COR-L47 (cell line): ENCODE measurements at regions not wholly inside any gene's neighbourhood (a gene's known extent, or its start where the extent isn't known, plus 50 kb on each side); places are given as distances from the start of the nearest gene placed in this dataset.
"Not testable (repeated sequence)": the region's sequence is repeated elsewhere in the genome, so short reads cannot be mapped to it uniquely, and the experiment has no call there.

Experiments used
- DNase-seq: peaks from one replicate; lab custom pipeline; 2025; lab: John Stamatoyannopoulos, UW

DNA sequence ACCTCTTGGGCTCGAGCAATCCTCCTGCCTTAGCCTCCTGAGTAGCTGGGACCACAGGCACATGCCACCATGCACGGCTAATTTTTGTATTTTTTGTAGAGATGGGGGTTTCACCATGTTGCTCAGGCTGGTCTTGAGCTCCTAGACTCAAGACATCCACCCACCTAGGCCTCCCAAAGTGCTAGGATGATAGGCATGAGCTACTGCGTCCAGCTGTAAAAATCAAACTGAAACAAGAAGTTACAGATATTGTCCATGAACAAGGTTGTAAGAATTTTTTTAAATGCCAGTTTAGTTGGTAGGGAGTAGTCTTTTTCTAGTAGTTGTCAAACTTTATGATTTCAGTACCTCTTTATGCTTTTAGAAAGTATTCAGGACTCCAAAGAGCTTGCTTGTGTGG, 424.4 kb upstream of the PMFBP1 start:
- no peak for DNase-seq

DNA sequence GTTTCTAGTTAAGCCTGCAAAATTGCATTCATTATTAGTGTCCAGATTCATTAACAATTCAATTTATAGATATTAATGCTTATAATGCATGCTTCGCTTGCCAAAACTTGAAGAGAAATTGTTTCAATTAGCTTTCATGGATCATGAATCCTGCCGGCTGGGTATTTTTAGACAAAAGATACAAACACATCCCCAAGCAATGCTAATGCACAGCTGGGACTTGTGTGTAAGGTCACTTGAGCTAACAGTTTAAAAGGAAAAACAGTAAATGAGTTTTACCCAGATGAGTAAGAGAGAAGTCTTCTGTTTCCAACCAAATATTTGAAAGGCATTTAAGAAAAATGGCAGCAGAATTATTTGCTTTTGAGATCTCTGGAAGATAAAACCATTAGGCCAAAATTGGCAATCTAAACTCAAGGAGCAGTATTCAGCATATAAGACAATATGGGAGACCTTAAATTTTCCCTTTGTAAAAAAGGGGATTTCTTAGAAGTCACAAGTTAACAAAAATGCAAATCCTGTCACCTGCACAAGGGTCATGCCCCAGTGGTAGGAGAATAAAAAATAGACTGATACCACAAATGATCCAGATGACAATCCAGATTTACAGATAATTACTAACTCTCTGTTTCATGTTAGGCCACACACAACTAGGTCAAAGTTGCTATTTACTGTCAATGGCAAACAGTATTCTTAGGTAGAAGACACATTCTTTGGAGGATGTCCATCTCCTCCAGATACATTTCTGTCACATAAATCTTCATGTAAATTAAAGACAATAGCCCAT, 418.4 kb upstream of the PMFBP1 start:
- no peak for DNase-seq

DNA sequence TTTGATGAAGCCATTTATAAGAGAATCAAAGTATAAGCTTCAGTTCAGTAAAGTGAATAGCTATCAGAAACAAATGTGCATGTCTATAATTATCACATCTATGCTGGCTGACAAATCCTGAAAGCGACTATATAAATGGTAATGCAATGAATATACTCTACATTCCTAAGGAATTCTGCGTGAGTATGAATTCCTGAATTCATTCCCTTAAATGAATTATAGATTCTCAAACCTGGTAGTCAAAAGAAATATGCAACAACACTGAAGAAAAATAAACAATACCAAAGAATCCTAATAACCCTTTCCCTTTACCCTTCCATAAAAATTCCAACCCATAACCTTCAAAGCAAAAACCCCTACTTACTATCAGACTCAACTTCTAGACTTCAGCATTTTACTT, 416.6 kb upstream of the PMFBP1 start:
- no peak for DNase-seq

DNA sequence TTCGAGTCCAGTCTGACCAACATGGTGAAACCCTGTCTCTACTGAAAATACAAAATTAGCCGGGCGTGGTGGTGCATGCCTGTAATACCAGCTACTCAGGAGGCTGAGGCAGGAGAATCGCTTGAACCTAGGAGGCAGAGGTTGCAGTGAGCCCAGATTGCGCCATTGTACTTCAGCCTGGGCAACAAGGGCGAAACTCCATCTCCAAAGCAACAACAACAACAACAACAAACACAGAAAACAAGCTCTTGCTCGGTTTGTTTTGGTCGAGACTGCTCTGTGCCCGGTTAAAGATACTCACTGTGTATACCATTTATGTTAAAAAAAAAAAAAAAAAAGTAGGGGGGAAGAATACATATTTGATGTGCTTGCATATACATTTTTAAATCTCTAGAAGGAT, 406.1 kb upstream of the PMFBP1 start:
- DNase-seq = not testable (repeated sequence)

DNA sequence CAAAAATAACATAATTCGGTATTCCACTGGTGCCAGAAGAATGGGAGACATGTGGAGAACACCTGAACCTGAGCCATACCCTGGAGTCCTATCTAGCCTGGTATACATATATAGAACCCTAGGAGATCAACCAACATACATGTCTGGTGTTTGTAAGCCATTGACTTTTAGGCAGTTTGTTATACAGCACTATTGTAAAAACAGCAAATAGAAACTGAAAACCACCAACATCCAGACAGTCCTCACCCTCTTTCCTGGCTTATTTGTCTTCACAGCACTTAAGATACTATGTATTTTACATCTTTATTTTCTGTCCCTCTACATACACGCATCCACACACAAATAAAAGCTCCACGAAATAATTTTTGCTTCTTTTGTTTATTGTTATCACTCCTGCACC, 404.2 kb upstream of the PMFBP1 start:
- DNase-seq = no peak

DNA sequence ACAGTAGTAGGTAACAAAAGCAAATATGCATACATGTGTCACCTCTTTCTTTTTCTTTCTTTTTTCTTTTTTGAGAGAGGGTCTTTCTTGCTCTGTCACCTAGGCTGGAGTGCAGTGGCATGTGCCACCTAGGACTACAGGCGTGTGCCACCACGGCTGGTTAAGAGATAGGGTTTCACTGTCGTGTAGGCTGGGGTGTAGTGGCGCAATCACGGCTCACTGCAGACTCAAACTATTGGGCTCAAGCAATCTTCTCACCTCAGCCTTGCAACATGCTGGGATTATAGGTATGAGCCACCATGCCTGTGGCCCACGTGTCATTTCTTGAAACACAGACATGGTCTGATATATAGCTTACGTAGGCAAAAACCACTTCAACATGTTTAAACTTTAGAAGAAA, 397.7 kb upstream of the PMFBP1 start:
- DNase-seq = no peak

DNA sequence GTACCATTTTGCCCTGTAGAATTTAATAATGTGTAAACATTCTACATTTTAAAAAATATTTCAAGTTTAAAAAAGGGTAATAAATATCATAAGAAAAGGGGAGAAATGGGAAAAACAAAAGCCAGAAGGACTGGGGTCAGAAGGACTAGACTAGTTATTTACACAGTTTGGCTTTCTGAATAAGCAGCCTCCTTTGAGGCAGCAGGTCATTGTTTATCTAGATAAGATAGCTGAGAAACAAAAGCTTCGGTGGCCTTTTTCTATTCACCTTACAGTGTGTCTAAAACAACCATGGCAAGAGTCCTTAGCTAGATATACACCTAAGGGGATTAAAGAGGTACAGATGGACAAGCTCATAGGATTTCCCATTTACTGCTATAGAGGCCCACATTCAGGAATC, 396.5 kb upstream of the PMFBP1 start:
- no peak for DNase-seq

DNA sequence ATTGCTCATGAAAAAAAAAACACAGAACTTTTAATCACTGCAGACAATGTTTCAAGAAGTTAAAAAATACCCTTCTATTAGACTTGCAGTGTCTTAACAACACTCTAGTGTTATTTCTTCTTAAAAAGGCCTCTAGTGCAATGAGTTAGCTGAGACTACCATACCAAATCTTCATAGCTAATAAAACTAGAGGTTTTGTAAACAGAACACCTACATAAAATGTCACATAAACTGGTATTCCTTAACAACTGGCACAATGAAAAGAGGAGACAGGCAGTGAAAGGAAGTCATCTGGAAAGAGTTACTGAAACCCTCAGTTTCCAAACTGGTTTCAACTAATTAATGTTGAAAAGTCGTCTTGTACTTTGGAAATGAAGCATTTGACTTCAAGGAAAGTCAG, 394.2 kb upstream of the PMFBP1 start:
- no peak for DNase-seq

DNA sequence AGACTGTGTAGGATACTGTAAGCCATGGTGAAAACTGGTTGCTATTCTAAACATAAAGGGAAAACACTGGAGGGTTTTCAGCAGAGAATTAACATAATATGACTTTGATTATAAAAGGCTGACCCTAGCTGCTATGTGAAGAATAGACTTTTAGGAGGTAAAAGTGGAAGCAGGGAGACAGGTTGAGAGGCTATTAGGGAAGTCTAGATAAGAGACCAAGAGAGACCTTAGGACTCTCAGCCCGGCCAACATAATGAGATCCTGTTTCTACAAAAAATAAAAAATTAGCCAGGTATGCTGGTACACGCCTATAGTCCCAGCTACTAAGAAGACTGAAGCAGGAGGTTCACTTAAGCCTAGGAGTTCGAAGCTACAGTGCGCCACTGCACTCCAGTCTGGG, 393.2 kb upstream of the PMFBP1 start:
- no peak for DNase-seq

DNA sequence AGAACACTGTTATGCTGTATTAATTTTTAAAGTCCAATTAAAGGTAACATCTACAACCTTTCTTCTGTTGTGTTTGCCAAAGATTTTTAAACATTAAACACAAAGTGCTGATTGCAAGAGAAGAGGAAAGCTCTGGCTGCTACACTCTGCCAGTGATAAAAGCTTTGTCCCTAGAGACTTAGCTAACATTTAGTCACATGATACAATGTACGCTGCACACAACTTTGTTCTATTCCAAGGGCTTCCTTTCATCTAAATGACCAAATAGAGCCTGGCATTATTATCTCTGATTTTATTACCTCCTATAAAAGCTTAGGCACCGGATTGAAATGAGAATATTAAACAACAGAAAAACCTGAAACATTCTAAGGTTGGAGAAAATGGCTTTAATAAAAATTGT, 388.7 kb upstream of the PMFBP1 start:
- DNase-seq = peak; percentile 11

DNA sequence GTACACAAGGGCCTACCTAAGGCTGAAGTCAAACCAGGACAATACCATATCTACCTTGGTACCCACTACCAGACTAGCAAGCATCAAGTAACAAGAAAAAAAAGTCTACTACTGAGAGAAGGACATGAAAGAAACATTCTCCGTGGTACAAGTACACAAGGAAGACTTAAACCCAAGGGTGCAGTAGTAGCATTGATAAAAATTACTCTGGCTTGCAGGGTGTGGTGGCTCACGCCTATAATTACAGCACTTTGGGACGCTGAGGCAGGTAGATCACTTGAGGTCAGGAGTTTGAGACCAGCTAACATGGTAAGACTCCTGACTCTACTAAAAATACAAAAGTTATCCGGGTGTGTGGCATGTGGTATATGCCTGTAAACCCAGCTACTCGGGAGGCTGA, 386.5 kb upstream of the PMFBP1 start:
- no peak for DNase-seq

DNA sequence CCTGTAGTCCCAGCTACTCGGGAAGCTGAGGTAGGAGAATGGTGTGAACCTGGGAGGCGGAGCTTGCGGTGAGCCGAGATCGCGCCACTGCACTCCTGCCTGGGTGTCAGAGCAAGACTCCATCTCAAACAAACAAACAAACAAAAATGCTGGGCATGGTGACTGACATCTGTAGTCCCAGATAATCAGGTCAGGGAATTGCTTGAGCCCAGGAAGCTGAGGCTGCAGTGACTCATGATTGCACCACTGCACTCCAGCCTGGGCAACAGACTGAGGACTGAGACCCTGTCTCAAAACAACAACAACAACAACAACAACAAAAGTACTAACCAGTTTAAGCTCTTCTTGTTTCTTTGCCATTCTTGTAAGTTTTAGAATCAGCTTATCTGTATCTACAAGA, 383.0 kb upstream of the PMFBP1 start:
- DNase-seq = no peak

DNA sequence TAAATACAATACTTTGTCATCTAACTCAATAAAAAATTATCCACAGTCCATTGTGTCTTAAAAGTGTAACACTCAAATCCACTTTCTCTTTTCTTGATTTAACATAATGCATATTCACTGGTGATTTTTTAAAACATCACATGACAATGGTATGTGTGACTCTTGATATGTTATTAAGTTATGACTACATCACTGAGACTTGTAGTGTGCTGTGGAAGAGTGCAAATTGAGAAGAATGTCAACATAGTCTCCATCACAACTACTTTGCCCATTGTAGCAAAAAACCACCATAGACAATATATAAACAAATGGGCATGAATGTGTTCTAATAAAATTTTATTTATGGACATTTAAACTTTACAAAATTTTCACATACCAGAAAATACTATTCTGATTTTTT, 380.7 kb upstream of the PMFBP1 start:
- DNase-seq = no peak

DNA sequence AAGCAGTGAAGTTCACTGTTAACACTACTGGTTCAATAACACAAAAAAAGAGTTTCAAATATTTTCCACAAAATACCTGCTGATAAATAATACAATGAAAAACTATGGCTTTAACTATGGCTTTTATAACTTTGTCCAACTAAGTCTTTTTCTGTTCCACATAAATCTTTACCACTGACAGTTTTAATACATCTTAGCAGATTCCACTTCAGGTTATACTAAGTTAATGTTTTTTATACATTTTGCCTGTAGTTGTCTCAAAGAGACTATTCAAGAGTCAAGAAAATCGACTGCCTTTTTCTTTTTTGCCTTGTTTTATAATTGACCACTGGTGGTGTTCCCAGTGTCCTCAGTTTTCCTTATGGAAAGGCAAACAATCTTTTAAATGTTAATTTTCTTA, 379.7 kb upstream of the PMFBP1 start:
- DNase-seq = no peak

DNA sequence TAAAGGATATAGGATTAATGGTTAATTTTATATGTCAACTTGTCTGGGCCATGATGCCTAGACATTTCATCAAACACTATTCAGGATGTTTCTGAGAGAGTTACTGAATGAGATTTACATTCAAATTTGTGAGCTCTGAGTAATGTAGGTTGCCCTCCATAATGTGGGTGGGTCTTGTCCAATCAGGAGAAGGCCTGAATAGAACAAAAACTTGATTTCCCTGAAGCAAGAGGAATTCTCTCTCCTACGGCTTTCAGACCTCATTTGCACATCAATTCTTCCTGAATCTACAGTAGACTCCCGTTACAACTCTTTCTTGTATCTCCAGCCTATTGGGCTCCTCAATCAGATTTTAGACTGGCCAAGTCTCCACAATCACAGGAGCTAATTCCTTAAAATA, 377.9 kb upstream of the PMFBP1 start:
- DNase-seq = no peak

DNA sequence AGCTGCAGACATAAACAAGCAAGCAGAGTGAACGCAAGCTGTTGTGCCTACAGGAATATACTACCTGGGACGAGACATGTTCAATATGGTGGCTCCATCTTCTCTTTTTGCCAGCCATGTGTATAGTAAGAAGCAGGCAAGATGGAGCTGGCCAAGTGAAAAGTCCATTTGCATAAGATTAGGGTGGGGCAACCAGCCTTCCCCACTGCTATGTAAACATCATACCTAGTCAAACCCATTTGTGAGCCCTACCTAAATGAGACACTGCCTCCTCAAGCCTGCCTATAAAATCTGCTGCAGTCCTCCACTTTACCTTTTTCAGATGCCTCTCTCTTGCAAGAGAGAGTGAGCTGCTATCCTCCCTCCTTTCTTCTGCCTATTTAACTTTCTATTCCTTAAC, 370.1 kb upstream of the PMFBP1 start:
- DNase-seq = no peak

DNA sequence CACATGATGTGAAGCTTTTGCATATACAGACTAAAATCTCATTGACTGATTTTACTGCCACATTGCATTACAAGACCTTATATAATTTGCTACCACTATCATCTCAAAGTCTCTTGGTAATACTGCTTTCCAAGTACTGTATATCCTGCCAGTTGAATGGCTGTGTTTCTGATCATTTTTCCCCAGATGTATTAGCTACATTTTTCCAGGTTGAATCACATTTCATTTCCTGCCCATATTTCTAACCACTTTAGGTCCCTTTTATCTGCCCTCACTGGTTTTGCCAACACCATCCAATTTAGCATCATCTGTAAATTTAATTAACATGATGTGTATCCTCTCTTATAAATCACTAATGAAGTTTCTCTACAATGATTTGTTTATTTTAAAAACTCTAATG, 365.7 kb upstream of the PMFBP1 start:
- no peak for DNase-seq

DNA sequence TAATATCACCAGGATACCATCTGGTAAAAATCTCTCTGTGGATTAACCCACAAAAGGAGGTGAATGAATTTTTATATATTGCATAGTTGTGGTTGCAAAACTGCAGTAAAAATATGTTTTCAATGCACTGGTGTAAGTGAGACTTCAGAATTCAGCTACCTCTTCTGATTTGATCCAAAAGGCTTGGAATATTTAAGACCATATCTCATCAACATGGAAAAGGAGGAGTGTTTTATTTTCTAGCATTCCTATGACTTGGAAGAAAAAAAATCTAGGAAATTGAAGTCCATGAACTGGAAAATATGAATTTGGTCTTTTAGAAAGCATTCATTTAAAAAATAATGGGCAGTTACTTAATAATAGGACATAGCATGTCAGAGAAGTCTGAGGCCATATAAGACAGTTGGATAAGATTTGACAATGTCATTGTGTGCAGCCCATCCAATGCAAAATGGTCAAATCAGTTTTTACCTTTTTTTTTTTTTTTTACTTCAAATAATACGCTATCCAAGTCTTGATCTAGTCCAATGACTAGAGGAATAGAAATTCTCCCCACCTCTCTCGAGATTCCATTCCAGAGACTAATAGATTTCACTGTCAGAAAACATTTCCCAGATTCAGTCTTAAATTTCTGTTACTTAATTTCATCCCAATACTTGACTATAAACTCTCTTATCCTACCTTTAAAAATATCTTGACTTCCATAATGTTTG, 364.9 kb upstream of the PMFBP1 start:
- DNase-seq = no peak

DNA sequence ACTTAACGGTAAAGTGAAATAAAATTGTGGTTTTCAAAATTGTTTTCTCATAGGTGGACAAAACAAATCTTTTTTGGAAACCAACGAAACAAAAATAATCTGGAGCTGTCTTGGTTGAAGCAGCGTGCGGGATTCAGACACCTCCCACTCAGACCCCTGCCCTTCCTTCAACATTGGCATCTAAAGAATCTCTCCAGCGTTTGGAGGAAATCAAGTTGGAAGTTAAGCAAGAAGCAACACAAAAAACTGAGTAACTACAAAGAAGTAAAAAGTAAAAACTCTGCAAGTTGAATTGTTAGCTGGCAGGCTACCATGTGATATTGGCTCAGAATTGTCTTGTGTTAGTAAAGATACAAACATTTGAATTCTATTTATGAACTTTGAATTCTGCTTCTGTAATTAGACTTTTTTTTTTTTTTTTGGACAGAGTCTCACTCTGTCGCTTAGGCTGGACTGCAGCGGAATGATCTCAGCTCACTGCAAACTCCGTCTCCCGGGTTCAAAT, 361.0 kb upstream of the PMFBP1 start:
- no peak for DNase-seq

DNA sequence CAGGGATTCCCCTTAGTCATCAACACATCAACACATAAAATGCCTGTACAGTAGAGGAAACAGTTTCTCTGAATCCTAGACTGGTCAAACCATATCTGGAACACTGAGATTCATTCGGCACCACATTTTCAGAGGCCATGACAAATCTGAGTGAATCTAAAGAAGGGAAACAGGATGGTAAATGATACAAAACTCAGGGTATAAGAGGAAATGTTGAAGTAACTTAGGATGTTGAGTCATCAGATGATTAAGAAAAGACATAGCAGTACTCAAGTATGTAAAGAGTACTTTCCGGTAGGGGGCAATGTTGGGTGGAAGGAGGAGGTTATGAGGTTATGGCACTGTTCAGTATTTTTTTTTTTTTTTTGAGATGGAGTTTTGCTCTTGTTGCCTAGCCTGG, 358.5 kb upstream of the PMFBP1 start:
- DNase-seq = no peak

DNA sequence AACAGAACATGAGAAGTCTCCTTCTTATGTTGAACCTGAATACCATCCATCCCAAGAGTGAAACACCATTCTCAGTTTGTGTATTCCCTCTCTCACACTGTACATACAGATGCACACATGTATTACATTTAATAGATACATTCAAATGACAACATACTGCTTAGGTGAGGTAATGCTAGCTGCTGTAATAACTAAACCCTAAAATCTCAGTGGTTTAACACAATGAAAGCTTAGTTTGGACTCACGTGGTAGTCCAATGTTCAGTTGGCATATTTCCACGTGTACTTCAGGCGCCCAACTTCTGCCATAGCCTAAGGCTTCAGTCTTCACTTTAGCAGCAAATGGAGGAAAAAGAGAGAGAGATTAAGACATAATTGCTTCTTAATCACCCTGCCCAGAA, 351.1 kb upstream of the PMFBP1 start:
- no peak for DNase-seq

DNA sequence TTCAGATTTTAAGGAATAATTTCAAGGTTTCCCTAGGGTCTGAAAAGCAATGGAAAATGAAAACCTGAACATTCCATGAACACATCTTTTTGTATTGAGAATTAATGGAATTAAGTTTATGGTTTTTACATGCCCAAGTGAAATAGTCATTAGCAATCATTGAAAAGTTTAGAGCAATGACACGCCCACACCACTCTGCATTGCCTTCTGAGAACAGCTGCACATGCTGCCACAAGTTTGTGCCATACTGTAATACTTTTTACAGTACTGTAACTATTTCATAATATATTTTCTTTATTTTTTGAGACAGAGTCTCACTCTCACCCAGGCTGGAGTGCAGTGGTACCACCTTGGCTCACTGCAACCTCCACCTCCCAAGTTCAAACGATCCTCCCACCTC, 345.2 kb upstream of the PMFBP1 start:
- DNase-seq = no peak

DNA sequence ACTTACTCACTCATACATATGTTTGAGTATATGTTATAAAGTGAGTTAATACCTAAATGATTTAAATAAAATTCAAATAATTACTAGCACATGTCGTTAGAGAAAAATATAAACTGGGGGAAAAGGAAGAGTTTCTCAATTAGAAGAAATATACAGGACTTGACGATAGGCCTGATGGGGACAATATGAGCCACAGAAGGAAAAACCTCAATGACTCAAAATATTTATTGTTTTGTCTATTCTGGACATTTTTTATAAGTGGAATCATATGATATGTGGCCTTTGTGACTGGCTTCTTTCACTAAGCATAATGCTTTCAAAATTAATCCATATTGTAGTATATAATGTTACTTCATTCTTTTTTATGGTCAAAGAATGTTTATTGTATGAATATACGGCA, 339.2 kb upstream of the PMFBP1 start:
- DNase-seq = no peak

DNA sequence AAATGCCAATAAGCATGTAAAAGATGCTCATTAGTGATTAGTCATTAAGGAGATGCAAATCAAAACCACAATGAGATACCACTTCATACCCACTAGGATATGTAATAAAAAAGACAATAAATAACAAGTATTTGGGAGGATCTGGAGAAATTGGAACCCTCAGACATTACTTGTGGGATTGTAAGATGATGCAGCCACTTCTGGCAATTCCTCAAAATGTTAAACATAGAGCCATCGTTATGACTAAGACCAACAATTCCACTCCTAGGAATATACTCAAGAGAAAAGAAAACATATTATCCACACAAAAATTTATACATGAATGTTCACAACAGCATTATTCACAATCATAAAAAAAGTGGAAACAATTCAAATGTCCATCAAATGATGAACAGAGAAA, 336.2 kb upstream of the PMFBP1 start:
- DNase-seq = no peak
